Fibroblast of skin of abdomen (primary cell): ENCODE measurements at regions not wholly inside any gene's neighbourhood (a gene's known extent, or its start where the extent isn't known, plus 50 kb on each side); places are given as distances from the start of the nearest gene placed in this dataset.

Experiments
- DNase-seq: peaks from one replicate; pipeline ENCODE4 v3.0.0-alpha.2; 2013

DNA sequence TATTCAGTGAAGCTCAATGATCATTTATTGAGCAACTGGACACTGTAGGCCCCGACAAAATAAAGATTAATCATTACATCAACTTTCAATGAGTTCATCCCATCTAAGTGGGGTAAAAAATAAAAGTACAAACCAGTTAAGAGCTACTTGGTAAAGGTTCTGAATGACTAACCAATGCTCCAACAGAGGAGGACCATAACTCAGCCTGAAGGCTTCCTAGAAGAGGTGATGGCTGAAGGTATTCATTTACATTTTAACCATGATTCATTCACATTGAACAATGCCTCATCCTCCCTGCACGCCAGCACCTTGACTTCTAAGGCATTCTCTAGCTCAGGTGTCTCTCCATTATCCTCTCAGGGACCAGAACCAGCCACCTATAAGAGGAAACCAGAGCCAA lies 201.4 kb downstream of the ZNF462 start:
- DNase-seq: no peak

DNA sequence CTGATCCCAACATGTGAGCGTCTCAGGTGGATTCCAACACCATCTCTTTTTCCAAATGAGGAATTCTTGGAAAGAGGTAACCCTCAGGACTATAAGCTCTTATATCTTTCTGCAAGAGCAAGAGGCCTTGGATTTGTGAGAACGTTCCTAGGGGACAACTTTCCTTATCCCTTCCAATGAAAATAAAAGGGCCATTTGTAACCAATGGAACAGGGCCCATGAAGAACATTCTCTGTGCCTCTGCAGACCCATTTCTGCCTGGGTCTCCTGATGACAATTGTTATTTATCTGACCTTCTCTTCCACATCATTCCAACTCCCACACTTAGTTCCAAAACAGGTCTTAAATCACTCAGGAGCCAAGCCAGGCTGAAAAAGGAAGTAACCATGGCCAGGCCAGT lies 202.6 kb downstream of the ZNF462 start:
- DNase-seq: no peak

DNA sequence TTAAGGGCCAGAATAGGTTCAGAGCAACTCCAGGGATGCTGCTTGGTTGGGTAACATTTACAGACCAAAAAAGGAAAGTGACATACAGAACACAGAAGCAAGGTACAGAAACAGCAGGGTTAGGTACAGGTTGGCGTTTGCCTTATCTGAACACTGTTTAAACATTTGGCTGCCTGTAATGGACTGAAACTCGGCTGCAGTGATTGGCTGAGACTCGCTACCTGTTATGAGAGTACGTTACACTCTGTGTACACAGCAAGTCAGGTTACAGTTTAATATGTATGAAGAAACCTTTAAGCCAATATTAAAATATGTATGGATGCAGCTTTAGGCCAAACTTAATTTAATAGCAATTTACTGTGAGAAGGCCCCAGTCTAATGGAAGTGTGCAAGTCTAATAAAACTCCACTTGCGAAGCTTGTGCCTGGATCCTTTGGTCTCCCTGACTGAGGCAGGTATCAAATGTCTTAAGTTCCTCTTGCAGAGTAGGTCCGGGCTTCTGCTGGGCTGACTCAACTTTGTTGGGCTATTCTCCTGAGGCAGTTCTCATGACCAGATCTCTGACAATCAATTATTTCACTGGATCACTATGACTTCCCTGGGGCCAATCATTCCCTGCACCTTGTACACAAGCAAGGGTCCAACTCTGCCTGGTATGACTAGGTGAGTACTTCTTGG lies 204.9 kb downstream of the ZNF462 start:
- no peak for DNase-seq

DNA sequence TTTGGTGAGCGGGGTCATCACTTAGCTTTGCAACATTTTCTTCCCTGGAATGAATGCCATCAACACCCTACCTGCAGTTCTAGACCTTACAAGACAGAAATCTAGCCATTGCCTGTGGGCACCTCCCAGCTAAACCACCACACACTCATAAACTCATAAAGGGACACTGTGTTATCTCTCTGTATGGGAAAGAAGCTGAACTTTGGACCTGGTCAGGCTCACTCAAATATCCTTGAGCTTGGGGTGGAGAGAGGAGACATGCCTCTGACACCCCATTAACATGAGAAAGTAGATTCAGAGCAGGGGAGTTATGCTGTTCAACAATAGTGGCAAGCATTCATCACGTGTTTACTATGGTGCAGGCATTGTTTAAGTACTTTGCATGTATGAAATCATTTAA lies 205.6 kb downstream of the ZNF462 start:
- no peak for DNase-seq

DNA sequence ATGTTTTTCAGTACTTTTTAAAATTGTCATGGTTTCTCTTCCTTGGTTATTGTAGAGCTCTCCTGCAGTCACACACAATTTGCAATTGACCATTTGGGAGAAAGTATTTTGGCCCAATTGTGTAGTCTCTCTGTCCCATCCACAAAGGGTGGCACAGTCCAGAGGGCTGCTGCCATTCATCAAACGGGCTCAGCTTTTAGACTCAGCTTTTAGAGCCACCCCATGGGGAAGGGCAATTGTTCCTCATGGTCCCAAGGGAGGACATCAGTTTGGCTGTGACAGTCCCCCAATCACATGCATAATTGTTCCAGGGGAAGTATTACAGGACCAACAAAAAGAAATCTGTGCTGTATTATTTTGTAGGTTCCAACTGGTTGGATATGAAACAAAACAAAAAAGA lies 207.6 kb downstream of the ZNF462 start:
- no peak for DNase-seq

DNA sequence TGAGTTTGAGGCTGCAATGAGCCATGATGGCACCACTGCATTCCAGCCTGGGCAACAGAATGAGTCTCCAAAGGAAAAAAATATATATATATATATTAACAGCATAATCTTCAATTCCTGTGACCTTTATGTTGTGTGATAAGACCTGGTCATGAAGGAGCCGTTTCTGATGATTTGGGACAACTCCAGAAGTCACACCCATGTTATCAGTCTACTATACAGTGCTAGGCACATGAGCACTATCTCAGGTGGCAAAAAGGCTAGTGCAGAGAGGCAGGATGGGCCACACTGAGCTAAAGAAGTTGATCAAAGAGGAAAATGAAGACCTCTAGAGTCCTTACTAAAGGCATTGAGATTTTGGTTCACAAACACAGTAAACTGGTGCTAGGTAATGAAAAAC lies 205.0 kb upstream of the RAD23B start:
- no peak for DNase-seq

DNA sequence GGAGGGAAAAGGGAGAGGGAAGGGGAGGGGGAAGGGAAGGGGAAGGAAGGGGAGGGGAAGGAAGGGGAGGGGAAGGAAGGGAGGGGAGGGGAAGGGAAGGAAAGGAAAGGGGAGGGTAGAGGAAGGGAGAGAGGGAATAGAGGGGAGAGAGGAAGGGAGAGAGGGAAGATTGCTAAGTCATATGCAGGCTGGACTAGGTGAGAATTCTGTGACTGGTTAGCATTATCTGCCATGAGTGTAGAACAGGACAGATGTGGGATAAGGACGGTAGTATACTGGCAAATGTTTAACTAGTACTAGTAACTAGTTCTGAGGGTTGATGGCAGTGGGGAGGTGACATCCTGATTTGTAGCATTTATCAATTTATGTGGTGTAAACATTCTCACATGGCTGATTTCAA lies 203.5 kb upstream of the RAD23B start:
- DNase-seq: no peak

DNA sequence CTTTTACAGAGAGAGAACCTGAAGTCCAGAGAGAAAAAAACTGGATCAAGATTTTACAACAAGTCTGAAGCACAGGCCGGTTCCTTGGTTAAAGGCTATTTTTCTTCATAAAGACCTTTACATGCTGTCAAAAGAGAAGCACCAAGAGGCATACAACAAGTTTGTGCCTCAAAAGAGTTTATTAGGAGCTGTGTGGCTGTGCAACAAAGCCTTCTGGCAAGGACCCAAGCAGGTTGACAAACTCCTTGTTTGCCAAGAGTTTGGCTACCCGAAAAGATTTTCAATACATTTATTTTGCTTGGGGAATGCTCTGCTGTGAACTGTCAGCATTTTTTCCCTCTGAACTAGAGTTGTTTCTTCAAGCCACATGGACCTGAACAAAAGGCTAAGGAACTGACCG lies 202.9 kb upstream of the RAD23B start:
- DNase-seq: no peak

DNA sequence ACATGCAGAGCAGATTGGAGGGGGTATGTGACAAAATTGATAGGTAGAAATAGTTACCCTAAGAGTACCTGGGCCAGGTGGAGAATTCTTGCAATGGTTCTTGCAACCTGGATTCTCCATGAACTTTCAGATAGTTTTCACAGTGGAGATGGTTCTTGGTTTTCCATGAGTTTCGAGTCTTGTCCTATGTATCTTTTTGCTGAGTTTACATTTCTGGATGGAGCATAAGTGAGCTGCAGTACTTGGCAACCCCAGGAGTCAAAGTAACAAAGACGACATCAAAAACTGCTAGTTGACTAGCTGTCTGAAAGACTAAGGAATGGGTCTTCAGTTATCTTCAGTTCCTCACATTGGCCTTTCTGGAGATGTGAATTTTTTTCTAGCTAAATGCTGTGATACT lies 196.6 kb upstream of the RAD23B start:
- no peak for DNase-seq

DNA sequence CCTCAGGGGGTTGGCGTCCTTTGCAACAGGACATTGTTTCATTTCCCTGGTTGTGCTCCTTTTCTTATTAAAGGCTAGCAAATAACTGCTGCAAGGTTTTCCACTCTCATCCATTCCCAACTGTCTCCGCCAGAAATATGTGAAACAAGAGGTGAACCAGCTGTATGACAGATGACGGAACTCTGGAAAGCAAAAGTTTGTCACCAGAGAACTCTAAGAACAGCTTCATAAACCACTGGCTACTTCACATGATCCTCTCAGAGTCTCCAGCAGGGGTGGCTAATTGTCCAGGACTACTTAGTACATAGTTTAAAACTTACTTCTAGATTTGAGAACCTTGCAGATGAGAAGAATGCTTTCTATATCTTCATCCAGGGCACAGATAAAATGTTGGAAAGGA lies 195.9 kb upstream of the RAD23B start:
- no peak for DNase-seq

DNA sequence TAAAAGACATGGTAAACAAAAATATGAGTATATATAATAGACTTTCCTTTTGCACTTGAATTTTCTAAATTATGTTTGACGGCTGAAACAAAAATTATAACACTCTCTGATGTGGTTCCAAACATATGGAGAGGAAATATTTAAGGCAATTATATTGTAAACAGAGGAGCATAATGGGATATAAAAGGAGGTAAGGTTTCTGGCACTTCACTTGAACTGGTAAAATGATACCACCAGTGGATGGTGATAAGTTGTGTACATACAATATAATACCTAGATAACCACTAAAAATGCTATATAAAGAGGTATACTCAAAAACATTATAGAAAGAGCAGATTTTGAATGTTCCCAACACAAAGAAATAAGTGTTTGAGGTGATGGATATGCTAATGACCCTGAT lies 192.9 kb upstream of the RAD23B start:
- no peak for DNase-seq

DNA sequence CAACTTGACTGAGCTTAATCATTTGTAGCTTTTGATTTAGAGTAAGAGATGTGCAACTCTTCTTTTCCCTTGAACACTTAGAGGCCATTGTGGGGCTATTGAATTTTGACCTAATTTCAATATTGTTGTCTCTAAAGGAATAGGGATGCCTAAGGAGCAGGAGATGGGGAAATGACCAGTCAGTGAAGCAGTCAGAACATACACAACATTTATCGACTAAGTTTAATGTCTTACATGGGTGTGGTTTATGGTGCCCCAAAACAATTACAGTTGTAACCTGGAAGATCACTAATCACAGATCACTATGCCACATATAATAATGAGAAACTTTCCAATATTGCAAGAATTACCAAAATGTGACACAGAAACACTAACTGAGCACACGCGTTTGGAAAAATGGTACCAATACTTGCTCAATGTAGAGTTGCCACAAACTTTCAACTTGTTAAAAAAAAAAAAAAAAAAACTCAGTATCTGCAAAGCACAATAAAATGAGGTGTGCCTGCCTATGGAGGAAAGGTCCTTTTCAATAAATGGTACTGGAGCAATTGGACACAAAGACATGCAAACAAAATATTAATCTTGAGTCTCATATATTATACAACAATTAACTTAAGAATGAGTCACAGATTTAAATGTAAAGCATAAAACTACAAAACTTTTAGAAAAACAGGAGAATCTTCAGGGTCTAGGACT lies 189.6 kb upstream of the RAD23B start:
- no peak for DNase-seq

DNA sequence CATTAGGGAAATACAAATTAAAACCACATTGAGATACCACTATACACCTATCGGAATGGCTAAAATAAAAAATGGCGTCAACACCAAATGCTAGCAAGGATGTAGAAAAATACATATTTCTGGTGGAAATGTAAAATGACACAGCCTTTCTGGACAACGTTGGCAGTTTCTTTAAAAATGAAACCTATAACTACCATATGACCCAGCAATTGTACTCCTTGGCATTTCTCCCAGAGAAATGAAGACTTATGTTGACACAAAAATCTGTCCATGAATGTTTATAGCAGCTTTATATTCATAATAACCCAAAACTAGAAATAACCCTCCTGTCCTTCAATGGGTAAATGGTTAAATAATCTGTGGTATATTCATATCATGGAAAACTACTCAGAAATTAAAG lies 188.7 kb upstream of the RAD23B start:
- no peak for DNase-seq

DNA sequence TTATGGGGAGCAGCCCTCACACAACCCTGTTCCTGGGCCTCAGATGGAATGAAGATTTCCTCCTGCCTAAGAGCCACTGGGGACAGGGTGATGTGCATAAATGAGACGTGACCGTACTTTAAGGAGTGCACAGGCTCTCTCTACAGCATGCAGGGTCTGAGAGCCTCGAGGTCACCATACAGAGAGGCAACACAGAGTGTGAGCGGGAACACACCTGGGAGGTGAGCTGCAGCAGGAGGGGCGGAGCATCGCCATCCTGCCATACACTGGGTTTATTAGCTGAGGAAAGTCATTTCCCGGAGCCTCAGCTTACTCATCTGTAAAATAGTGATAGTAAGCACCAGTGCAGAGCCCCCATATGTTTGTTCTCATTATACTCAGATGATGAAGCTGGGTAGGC lies 182.5 kb upstream of the RAD23B start:
- DNase-seq: no peak

DNA sequence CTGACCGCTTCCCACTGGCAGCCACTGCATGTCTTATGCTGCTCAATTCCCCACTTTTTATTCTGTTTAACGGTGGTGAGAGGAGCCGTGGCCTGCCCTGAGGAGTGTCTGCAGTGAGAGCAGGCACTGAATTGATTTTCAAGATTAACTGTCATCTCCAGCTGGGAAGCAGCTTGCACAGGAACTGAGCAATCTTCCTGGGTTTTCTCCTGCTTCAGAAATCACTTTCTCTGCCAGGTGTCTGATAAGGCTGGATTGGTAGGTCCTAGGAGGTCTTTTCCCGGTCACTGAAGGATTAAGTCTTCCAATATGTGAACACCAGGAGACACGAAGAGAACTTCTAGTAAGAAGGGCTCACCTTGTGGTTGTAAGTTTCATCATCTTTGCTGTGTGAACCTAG lies 181.1 kb upstream of the RAD23B start:
- DNase-seq: no peak

DNA sequence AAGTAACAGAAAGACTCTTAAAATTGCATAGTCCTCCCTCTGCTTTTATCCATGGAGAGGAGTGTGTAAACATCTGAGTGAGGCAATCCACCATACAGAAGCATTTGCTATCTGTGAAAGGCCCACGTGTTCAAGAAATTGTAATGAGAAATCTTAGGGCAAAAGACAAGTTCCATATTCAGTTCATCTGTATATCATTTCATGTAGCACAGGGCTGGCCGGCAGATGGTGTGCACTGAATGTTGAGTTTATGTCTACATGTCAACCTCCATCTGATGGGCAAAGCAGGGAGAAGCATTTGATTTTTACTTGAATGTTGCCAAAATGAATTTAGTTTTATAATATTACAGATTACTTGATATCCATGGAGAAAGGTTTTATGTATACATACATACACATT lies 179.5 kb upstream of the RAD23B start:
- DNase-seq: no peak

DNA sequence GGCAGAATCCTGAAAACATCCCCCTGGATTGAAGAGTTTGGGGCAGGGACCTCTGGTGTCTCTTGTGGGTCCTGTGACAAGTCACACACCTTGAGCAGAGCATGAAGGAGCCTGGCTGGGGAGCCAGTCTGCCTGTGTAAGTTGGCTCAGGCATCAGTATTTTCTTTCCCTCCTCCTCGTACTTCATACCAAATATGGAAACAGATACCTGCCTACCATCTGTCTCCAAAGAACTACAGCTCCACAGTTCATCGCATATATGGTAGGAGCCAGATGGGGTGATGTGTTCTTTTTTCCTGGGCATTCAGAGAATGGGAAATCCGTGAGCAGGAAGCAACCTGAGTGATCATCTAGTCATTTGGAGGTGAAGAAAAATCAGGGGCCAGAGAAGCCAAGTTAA lies 177.3 kb upstream of the RAD23B start:
- no peak for DNase-seq

DNA sequence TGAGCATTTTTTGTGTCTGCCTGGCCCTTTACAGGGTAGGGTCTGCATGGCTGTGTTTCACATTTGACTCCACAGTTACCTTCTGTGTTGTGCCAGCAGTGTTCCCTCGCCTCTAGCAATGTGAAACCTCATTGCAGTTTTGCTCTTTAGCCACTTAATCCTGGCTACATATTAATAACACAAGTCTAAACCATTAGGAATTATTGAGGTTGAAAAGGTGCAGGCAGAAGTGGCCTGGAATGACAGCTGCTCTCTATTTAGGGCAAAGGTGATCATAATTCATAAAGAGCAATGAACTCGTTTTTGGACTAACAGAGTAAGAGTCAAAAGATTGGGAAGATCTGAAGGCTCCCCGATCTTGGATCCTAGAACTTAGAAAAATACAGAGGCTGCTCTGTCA lies 176.7 kb upstream of the RAD23B start:
- DNase-seq: no peak

DNA sequence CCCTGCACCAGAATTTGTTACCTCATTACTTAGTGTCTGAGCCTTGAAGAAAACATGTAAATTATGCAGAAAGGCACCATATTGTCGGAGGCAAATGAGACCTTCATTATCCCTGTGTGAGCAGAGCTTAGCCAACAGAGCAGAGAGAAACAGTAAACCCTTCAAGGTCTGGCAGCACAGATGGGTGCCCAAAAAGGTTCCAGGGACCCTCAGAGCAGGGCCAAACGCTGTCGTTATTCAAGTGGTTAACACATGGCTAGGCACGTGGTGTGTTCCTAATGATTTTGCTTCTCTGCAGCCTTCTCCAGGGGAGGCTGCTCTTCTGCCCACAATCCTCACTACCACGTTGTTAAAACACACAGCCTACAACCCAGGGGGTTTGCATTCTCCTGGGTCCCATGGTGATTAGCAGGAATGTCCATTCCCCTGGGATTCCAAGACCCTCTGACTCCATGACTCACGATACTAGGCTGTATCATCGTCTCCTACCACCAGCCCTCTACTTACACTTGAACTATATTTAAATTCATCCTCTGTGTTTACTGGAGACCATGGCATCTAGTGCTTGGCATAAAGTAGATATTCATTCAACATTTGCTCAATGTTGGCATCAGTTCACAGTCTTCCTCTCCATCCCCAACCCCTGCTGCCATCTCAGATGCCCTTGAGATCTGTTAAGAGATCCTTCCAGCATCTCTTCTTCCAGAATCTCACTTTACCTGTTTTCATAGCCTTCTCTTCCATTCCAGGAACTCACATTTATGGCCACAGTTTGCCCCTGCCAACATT lies 174.5 kb upstream of the RAD23B start:
- no peak for DNase-seq

DNA sequence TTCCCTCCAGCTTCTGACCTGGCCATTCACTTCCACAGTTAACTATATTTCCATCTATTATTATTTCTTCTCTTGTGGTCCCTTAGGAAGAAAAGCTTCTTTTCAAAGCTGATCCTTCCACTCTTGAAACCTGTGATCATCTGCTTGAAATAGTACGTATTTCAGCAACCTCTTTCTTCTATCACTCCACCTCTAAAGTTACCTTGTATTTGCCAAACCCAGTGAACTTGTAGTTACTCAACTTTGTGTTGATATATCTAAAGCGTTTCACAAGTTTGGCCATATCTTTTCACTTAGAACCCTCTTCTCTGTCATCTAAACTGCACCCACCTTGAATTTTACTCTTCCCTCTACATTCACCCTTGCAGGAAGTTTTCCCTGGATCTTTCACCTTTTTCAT lies 173.8 kb upstream of the RAD23B start:
- no peak for DNase-seq

DNA sequence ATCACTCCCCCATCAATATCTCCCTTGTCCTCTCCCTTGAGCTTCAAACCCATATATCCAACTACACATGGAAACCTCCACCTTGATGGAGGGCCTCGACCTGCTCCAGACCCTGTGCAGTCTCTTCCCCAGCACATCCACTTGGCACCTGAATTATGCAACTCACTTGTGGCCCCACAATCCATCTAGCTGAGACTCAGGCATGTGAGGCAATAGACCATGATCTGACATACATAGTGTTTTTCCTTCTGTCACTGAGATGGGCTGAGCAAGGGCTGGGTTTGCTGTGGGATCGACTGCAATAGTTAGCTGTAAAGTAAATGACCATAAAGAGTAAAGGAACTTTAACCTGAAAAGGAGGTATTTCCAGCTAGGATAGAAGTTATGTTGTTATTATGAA lies 172.9 kb upstream of the RAD23B start:
- DNase-seq: no peak

DNA sequence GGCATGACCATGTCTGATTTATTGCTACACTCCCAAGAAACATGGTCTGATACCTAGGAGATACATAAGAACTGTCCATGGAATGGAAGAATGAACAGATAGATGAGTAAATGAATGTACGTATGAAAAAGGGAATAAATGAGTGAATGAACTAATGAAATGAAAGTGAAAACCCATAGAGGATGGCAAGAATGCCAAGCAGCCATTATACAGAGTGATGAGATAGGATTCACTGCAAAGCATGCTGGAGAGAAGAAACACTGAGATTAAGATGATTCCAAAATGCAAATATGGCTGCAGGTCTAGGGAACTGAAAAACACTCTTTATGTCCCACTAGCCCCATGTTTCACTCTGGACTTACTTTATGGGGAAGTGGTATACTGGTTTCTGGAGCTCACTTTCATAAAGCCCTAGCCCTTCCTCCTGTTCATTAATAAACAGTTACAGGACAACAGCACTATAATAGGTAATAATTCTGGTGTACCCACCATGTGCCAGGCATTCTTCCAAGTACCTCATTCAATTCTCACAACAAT lies 170.3 kb upstream of the RAD23B start:
- DNase-seq: no peak

DNA sequence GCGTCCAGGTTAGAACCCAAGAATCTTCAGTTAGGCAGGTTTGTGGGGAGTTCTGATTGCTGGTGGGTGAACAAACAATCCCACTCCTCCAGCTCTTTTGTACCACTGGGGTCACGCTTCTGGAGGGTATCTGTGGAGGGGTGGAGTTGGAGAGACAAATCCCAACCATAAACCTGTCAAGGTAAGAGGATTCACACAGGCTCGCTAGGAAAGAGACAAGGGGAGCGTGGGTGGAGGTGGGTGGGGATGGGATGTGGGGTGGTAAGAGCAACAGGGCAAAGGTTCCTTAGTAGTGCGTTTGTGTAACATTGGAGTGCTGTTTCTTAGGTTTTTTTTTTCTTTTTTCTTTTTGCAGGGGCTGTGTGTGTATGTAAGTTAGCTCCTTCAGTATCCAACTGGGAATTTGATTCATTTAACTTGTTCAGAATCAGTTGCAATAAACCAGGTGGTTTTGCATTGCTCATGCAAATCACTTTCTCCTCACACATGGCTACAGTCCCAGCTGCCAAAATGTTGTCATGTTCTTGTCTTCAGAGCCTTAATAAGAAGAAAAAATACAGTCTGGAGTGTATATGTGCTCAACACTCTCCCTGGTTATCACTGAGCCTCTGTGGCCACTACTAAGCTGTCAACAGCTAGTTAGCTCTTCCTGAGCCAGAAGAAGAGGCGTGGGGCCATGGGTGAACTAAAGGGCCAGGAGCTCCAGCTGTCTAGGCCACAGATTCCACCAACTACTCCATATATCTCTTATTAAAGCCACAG lies 164.0 kb upstream of the RAD23B start:
- no peak for DNase-seq
